ENCODE measurements at regions not wholly inside any gene's neighbourhood (a gene's known extent, or its start where the extent isn't known, plus 50 kb on each side); places are given as distances from the start of the nearest gene placed in this dataset.

- TF ChIP-seq CTCF (IDR thresholded peaks at IDR 0.05) (no peak), POLR2A (IDR thresholded peaks at IDR 0.05) (no peak), POLR2AphosphoS5 (IDR thresholded peaks at IDR 0.05) (no peak)
These were observed 115.5 kb upstream of the VAV3 start for GRCh38 chr1:108080448-108080847.
